H9 (cell line): ENCODE measurements at regions not wholly inside any gene's neighbourhood (a gene's known extent, or its start where the extent isn't known, plus 50 kb on each side); places are given as distances from the start of the nearest gene placed in this dataset.

ENCODE experiments used
- DNase-seq: peaks from one replicate; pipeline ENCODE4 v3.0.0-alpha.2; 2017
- H2AFZ ChIP-seq: one replicate; pipeline ENCODE4 v1.6.1; 2013; ENCODE audit warnings: mild to moderate bottlenecking, low read length, control low read depth, moderate library complexity
- H2AK5ac ChIP-seq: 2 replicates; pipeline ENCODE4 v1.6.1; 2013; ENCODE audit warnings: low read length, control low read depth, mixed read lengths; ENCODE audit not compliant: insufficient read length
- H2BK120ac ChIP-seq: one replicate; pipeline ENCODE4 v1.6.1; 2013; ENCODE audit warnings: low read depth, mild to moderate bottlenecking, low read length, control low read depth, inconsistent platforms; ENCODE audit not compliant: poor library complexity, severe bottlenecking
- H2BK12ac ChIP-seq: 2 replicates; pipeline ENCODE4 v1.6.1; 2013; ENCODE audit warnings: low read length, control low read depth, mixed read lengths, low read depth; ENCODE audit not compliant: insufficient read length
- H2BK15ac ChIP-seq: 2 replicates; pipeline ENCODE4 v1.6.1; 2013; ENCODE audit warnings: low read depth, low read length, control low read depth
- H2BK20ac ChIP-seq: one replicate; pipeline ENCODE4 v1.6.1; 2013; ENCODE audit warnings: low read depth, mild to moderate bottlenecking, low read length, control low read depth, inconsistent platforms; ENCODE audit not compliant: poor library complexity, severe bottlenecking
- H2BK5ac ChIP-seq: 2 replicates; pipeline ENCODE4 v1.6.1; 2013; ENCODE audit warnings: low read length, control low read depth, mixed read lengths; ENCODE audit not compliant: insufficient read length
- H3K14ac ChIP-seq: 2 replicates; pipeline ENCODE4 v1.6.1; 2013; ENCODE audit warnings: low read length, control low read depth; ENCODE audit not compliant: insufficient read depth
- H3K18ac ChIP-seq: 2 replicates; pipeline ENCODE4 v1.6.1; 2013; ENCODE audit warnings: low read depth, mild to moderate bottlenecking, mixed read lengths, low read length, control low read depth; ENCODE audit not compliant: insufficient read length
- H3K23ac ChIP-seq: 2 replicates; pipeline ENCODE4 v1.6.1; 2013; ENCODE audit warnings: low read length, control low read depth, mixed read lengths, low read depth; ENCODE audit not compliant: insufficient read length
- H3K23me2 ChIP-seq: 2 replicates; pipeline ENCODE4 v1.6.1; 2013; ENCODE audit warnings: low read depth, mild to moderate bottlenecking, mixed read lengths, low read length, control low read depth; ENCODE audit not compliant: insufficient read length, poor library complexity, severe bottlenecking
- H3K27ac ChIP-seq: 2 replicates; pipeline ENCODE4 v1.5.1; 2013; ENCODE audit warnings: low read length, control low read depth, mixed read lengths, low read depth; ENCODE audit not compliant: insufficient read length
- H3K27me3 ChIP-seq: 2 replicates; pipeline ENCODE4 v1.6.1; 2013; ENCODE audit warnings: low read length, control low read depth, inconsistent platforms; ENCODE audit not compliant: insufficient read depth
- H3K4ac ChIP-seq: 2 replicates; pipeline ENCODE4 v1.6.1; 2013; ENCODE audit warnings: low read depth, mild to moderate bottlenecking, control low read depth, inconsistent platforms, low read length, moderate library complexity
- H3K4me1 ChIP-seq: 2 replicates; pipeline ENCODE4 v1.6.1; 2013; ENCODE audit warnings: low read length, control low read depth, inconsistent platforms; ENCODE audit not compliant: insufficient read depth
- H3K4me2 ChIP-seq: 2 replicates; pipeline ENCODE4 v1.6.1; 2013; ENCODE audit warnings: low read length, control low read depth, mixed read lengths; ENCODE audit not compliant: insufficient read length, insufficient read depth
- H3K56ac ChIP-seq: 2 replicates; pipeline ENCODE4 v1.6.1; 2013; ENCODE audit warnings: low read depth, mild to moderate bottlenecking, mixed read lengths, low read length, control low read depth; ENCODE audit not compliant: insufficient read length
- H3K79me1 ChIP-seq: 2 replicates; pipeline ENCODE4 v1.6.1; 2013; ENCODE audit warnings: low read depth, mild to moderate bottlenecking, moderate library complexity, low read length, control low read depth, inconsistent platforms; ENCODE audit not compliant: insufficient read depth, poor library complexity, severe bottlenecking
- H3K79me2 ChIP-seq: 2 replicates; pipeline ENCODE4 v1.6.1; 2013; ENCODE audit warnings: low read length, control low read depth, inconsistent platforms; ENCODE audit not compliant: insufficient read depth
- H3K9ac ChIP-seq: 2 replicates; pipeline ENCODE4 v1.6.1; 2013; ENCODE audit warnings: low read length, control low read depth, mixed read lengths; ENCODE audit not compliant: insufficient read length; ENCODE audit errors: extremely low read depth
- H3K9me3 ChIP-seq: one replicate; pipeline ENCODE4 v1.6.1; 2013; ENCODE audit warnings: low read depth, low read length, inconsistent platforms; ENCODE audit not compliant: control insufficient read depth
- H3T11ph ChIP-seq: one replicate; pipeline ENCODE4 v1.6.1; 2013; ENCODE audit warnings: mild to moderate bottlenecking, low read length, control low read depth, inconsistent platforms
- H4K20me1 ChIP-seq: one replicate; pipeline ENCODE4 v1.6.1; 2013; ENCODE audit not compliant: control insufficient read depth, insufficient read length, insufficient read depth
- H4K5ac ChIP-seq: 2 replicates; pipeline ENCODE4 v1.6.1; 2013; ENCODE audit warnings: low read depth, mild to moderate bottlenecking, mixed read lengths, low read length, control low read depth; ENCODE audit not compliant: insufficient read length
- H4K8ac ChIP-seq: replicated peaks from 2 replicates; pipeline ENCODE4 v1.6.1; 2013; ENCODE audit warnings: low read length, control low read depth, mixed read lengths, low read depth; ENCODE audit not compliant: insufficient read length
- H4K91ac ChIP-seq: 2 replicates; pipeline ENCODE4 v1.6.1; 2013; ENCODE audit warnings: low read depth, mild to moderate bottlenecking, moderate library complexity, mixed read lengths, low read length, control low read depth; ENCODE audit not compliant: insufficient read length
- H3K27ac Mint-ChIP-seq, 3 experiments: 2 replicates in 2 of 3; 3 replicates in 1 of 3; pipeline ENCODE4 v1.8.0; 2020 to 2021; ENCODE audit warnings: mixed read lengths in 3 of 3, mild to moderate bottlenecking in 1 of 3, moderate library complexity in 1 of 3
- H3K27me3 Mint-ChIP-seq: 2 replicates; pipeline ENCODE4 v1.8.0; 2021; ENCODE audit warnings: low read depth, mild to moderate bottlenecking, moderate library complexity, mixed read lengths
- H3K36me3 Mint-ChIP-seq, 3 experiments: 2 replicates in 2 of 3; 3 replicates in 1 of 3; pipeline ENCODE4 v1.8.0; 2020 to 2021; ENCODE audit warnings: low read depth in 3 of 3, mixed read lengths in 3 of 3; ENCODE audit not compliant: insufficient read depth in 1 of 3
- H3K4me1 Mint-ChIP-seq, 2 experiments: 2 replicates each; pipeline ENCODE4 v1.8.0; 2020; ENCODE audit warnings: mixed read lengths in 2 of 2
- H3K4me3 Mint-ChIP-seq, 2 experiments: 2 replicates in 1 of 2; 3 replicates in 1 of 2; pipeline ENCODE4 v1.8.0; 2020 to 2021; ENCODE audit warnings: mild to moderate bottlenecking in 2 of 2, mixed read lengths in 2 of 2, moderate library complexity in 1 of 2
- H3K9me3 Mint-ChIP-seq, 2 experiments: 2 replicates in 1 of 2; 3 replicates in 1 of 2; pipeline ENCODE4 v1.8.0; 2020; ENCODE audit warnings: mild to moderate bottlenecking in 2 of 2, mixed read lengths in 2 of 2, moderate library complexity in 1 of 2
- CTCF ChIP-seq: fragments of 200-600 bp; sonication (generic); conservative IDR thresholded peaks from 3 replicates; pipeline ENCODE4 v1.8.0; 2021; ENCODE audit warnings: antibody characterized with exemption, mild to moderate bottlenecking
- WGBS: extraction: QIAGEN DNeasy Blood & Tissue Kit; methylation state at CpG from one replicate; pipeline ENCODE4 v1.1.7; 2013; ENCODE audit warnings: missing lambda C conversion rate, low lambda C conversion rate, mixed read lengths; ENCODE audit not compliant: insufficient read length; ENCODE audit errors: extremely low coverage; 5-methylcytosine and 5-hydroxymethylcytosine counted together

GRCh38 chr2:118168615-118169014, 80.3 kb downstream of the INSIG2 start:
- H3K4me2 ChIP-seq, result no peak overlapping the region
- H3K23ac ChIP-seq, result no peak overlapping the region
- no peak overlapping the region for H4K91ac ChIP-seq
- no peak overlapping the region for H2BK5ac ChIP-seq
- Mint-ChIP-seq H3K4me3 (no peak overlapping the region), H3K9me3 (peaks cover 15 to 20% of the 10 kb centered on the region in 2 experiments), H3K27me3 (peaks cover 3% of the 10 kb centered on the region), H3K36me3 (peaks cover 0 to 17% (median 15%) of the 10 kb centered on the region in 3 experiments; a peak in 6 of 7 replicates), H3K27ac (no peak overlapping the region), H3K4me1 (peaks cover 0 to 8% of the 10 kb centered on the region in 2 experiments; a peak in 2 of 4 replicates)
- no peak overlapping the region for H2BK20ac ChIP-seq
- no peak overlapping the region for H2AFZ ChIP-seq
- H3K79me1 ChIP-seq, result no peaks in the 10 kb centered on the region
- H2BK15ac ChIP-seq, result no peak overlapping the region
- no peak for TF ChIP-seq CTCF
- no peaks in the 10 kb centered on the region for H4K20me1 ChIP-seq
- no CpG with 5 or more reads among the region's 3 CpGs for WGBS
- H2BK120ac ChIP-seq, result no peak overlapping the region
- no peaks in the 10 kb centered on the region for H3K27me3 ChIP-seq
- H3K9me3 ChIP-seq, result no peaks in the 10 kb centered on the region
- no peaks in the 10 kb centered on the region for H3K4me1 ChIP-seq
- DNase-seq, result no peak
- H4K8ac ChIP-seq, result no peak overlapping the region
- H3K27ac ChIP-seq, result no peak overlapping the region
- no peak overlapping the region for H3K56ac ChIP-seq
- H3K79me2 ChIP-seq, result no peaks in the 10 kb centered on the region
- H3K18ac ChIP-seq, result no peak overlapping the region
- no peak overlapping the region for H2BK12ac ChIP-seq
- no peaks in the 10 kb centered on the region for H3K23me2 ChIP-seq
- H3T11ph ChIP-seq, result no peak overlapping the region
- H3K4ac ChIP-seq, result no peak overlapping the region
- H4K5ac ChIP-seq, result no peak overlapping the region
- no peak overlapping the region for H3K9ac ChIP-seq
- H2AK5ac ChIP-seq, result no peak overlapping the region
- H3K14ac ChIP-seq, result no peak overlapping the region
